H9 (cell line): ENCODE measurements at regions not wholly inside any gene's neighbourhood (a gene's known extent, or its start where the extent isn't known, plus 50 kb on each side); places are given as distances from the start of the nearest gene placed in this dataset.

Experiments
- DNase-seq: peaks from one replicate; pipeline ENCODE4 v3.0.0-alpha.2; 2017
- H2AFZ ChIP-seq: one replicate; pipeline ENCODE4 v1.6.1; 2013; ENCODE audit warnings: mild to moderate bottlenecking, low read length, control low read depth, moderate library complexity
- H2AK5ac ChIP-seq: 2 replicates; pipeline ENCODE4 v1.6.1; 2013; ENCODE audit warnings: low read length, control low read depth, mixed read lengths; ENCODE audit not compliant: insufficient read length
- H2BK120ac ChIP-seq: one replicate; pipeline ENCODE4 v1.6.1; 2013; ENCODE audit warnings: low read depth, mild to moderate bottlenecking, low read length, control low read depth, inconsistent platforms; ENCODE audit not compliant: poor library complexity, severe bottlenecking
- H2BK12ac ChIP-seq: 2 replicates; pipeline ENCODE4 v1.6.1; 2013; ENCODE audit warnings: low read length, control low read depth, mixed read lengths, low read depth; ENCODE audit not compliant: insufficient read length
- H2BK15ac ChIP-seq: 2 replicates; pipeline ENCODE4 v1.6.1; 2013; ENCODE audit warnings: low read depth, low read length, control low read depth
- H2BK20ac ChIP-seq: one replicate; pipeline ENCODE4 v1.6.1; 2013; ENCODE audit warnings: low read depth, mild to moderate bottlenecking, low read length, control low read depth, inconsistent platforms; ENCODE audit not compliant: poor library complexity, severe bottlenecking
- H2BK5ac ChIP-seq: 2 replicates; pipeline ENCODE4 v1.6.1; 2013; ENCODE audit warnings: low read length, control low read depth, mixed read lengths; ENCODE audit not compliant: insufficient read length
- H3K14ac ChIP-seq: 2 replicates; pipeline ENCODE4 v1.6.1; 2013; ENCODE audit warnings: low read length, control low read depth; ENCODE audit not compliant: insufficient read depth
- H3K18ac ChIP-seq: 2 replicates; pipeline ENCODE4 v1.6.1; 2013; ENCODE audit warnings: low read depth, mild to moderate bottlenecking, mixed read lengths, low read length, control low read depth; ENCODE audit not compliant: insufficient read length
- H3K23ac ChIP-seq: 2 replicates; pipeline ENCODE4 v1.6.1; 2013; ENCODE audit warnings: low read length, control low read depth, mixed read lengths, low read depth; ENCODE audit not compliant: insufficient read length
- H3K23me2 ChIP-seq: 2 replicates; pipeline ENCODE4 v1.6.1; 2013; ENCODE audit warnings: low read depth, mild to moderate bottlenecking, mixed read lengths, low read length, control low read depth; ENCODE audit not compliant: insufficient read length, poor library complexity, severe bottlenecking
- H3K27ac ChIP-seq: 2 replicates; pipeline ENCODE4 v1.5.1; 2013; ENCODE audit warnings: low read length, control low read depth, mixed read lengths, low read depth; ENCODE audit not compliant: insufficient read length
- H3K27me3 ChIP-seq: 2 replicates; pipeline ENCODE4 v1.6.1; 2013; ENCODE audit warnings: low read length, control low read depth, inconsistent platforms; ENCODE audit not compliant: insufficient read depth
- H3K4ac ChIP-seq: 2 replicates; pipeline ENCODE4 v1.6.1; 2013; ENCODE audit warnings: low read depth, mild to moderate bottlenecking, control low read depth, inconsistent platforms, low read length, moderate library complexity
- H3K4me1 ChIP-seq: 2 replicates; pipeline ENCODE4 v1.6.1; 2013; ENCODE audit warnings: low read length, control low read depth, inconsistent platforms; ENCODE audit not compliant: insufficient read depth
- H3K4me2 ChIP-seq: 2 replicates; pipeline ENCODE4 v1.6.1; 2013; ENCODE audit warnings: low read length, control low read depth, mixed read lengths; ENCODE audit not compliant: insufficient read length, insufficient read depth
- H3K56ac ChIP-seq: 2 replicates; pipeline ENCODE4 v1.6.1; 2013; ENCODE audit warnings: low read depth, mild to moderate bottlenecking, mixed read lengths, low read length, control low read depth; ENCODE audit not compliant: insufficient read length
- H3K79me1 ChIP-seq: 2 replicates; pipeline ENCODE4 v1.6.1; 2013; ENCODE audit warnings: low read depth, mild to moderate bottlenecking, moderate library complexity, low read length, control low read depth, inconsistent platforms; ENCODE audit not compliant: insufficient read depth, poor library complexity, severe bottlenecking
- H3K79me2 ChIP-seq: 2 replicates; pipeline ENCODE4 v1.6.1; 2013; ENCODE audit warnings: low read length, control low read depth, inconsistent platforms; ENCODE audit not compliant: insufficient read depth
- H3K9ac ChIP-seq: 2 replicates; pipeline ENCODE4 v1.6.1; 2013; ENCODE audit warnings: low read length, control low read depth, mixed read lengths; ENCODE audit not compliant: insufficient read length; ENCODE audit errors: extremely low read depth
- H3K9me3 ChIP-seq: one replicate; pipeline ENCODE4 v1.6.1; 2013; ENCODE audit warnings: low read depth, low read length, inconsistent platforms; ENCODE audit not compliant: control insufficient read depth
- H3T11ph ChIP-seq: one replicate; pipeline ENCODE4 v1.6.1; 2013; ENCODE audit warnings: mild to moderate bottlenecking, low read length, control low read depth, inconsistent platforms
- H4K20me1 ChIP-seq: one replicate; pipeline ENCODE4 v1.6.1; 2013; ENCODE audit not compliant: control insufficient read depth, insufficient read length, insufficient read depth
- H4K5ac ChIP-seq: 2 replicates; pipeline ENCODE4 v1.6.1; 2013; ENCODE audit warnings: low read depth, mild to moderate bottlenecking, mixed read lengths, low read length, control low read depth; ENCODE audit not compliant: insufficient read length
- H4K8ac ChIP-seq: replicated peaks from 2 replicates; pipeline ENCODE4 v1.6.1; 2013; ENCODE audit warnings: low read length, control low read depth, mixed read lengths, low read depth; ENCODE audit not compliant: insufficient read length
- H4K91ac ChIP-seq: 2 replicates; pipeline ENCODE4 v1.6.1; 2013; ENCODE audit warnings: low read depth, mild to moderate bottlenecking, moderate library complexity, mixed read lengths, low read length, control low read depth; ENCODE audit not compliant: insufficient read length
- H3K27ac Mint-ChIP-seq, 3 experiments: 2 replicates in 2 of 3; 3 replicates in 1 of 3; pipeline ENCODE4 v1.8.0; 2020 to 2021; ENCODE audit warnings: mixed read lengths in 3 of 3, mild to moderate bottlenecking in 1 of 3, moderate library complexity in 1 of 3
- H3K27me3 Mint-ChIP-seq: 2 replicates; pipeline ENCODE4 v1.8.0; 2021; ENCODE audit warnings: low read depth, mild to moderate bottlenecking, moderate library complexity, mixed read lengths
- H3K36me3 Mint-ChIP-seq, 3 experiments: 2 replicates in 2 of 3; 3 replicates in 1 of 3; pipeline ENCODE4 v1.8.0; 2020 to 2021; ENCODE audit warnings: low read depth in 3 of 3, mixed read lengths in 3 of 3; ENCODE audit not compliant: insufficient read depth in 1 of 3
- H3K4me1 Mint-ChIP-seq, 2 experiments: 2 replicates each; pipeline ENCODE4 v1.8.0; 2020; ENCODE audit warnings: mixed read lengths in 2 of 2
- H3K4me3 Mint-ChIP-seq, 2 experiments: 2 replicates in 1 of 2; 3 replicates in 1 of 2; pipeline ENCODE4 v1.8.0; 2020 to 2021; ENCODE audit warnings: mild to moderate bottlenecking in 2 of 2, mixed read lengths in 2 of 2, moderate library complexity in 1 of 2
- H3K9me3 Mint-ChIP-seq, 2 experiments: 2 replicates in 1 of 2; 3 replicates in 1 of 2; pipeline ENCODE4 v1.8.0; 2020; ENCODE audit warnings: mild to moderate bottlenecking in 2 of 2, mixed read lengths in 2 of 2, moderate library complexity in 1 of 2
- CTCF ChIP-seq: fragments of 200-600 bp; sonication (generic); conservative IDR thresholded peaks from 3 replicates; pipeline ENCODE4 v1.8.0; 2021; ENCODE audit warnings: antibody characterized with exemption, mild to moderate bottlenecking
- WGBS: extraction: QIAGEN DNeasy Blood & Tissue Kit; methylation state at CpG from one replicate; pipeline ENCODE4 v1.1.7; 2013; ENCODE audit warnings: missing lambda C conversion rate, low lambda C conversion rate, mixed read lengths; ENCODE audit not compliant: insufficient read length; ENCODE audit errors: extremely low coverage; 5-methylcytosine and 5-hydroxymethylcytosine counted together

GRCh38 chr3:147701195-147701594 is 292.0 kb downstream of the ZIC1 start:
- Histone ChIP-seq H3K4me2 (no peak overlapping the region), H3K56ac (no peak overlapping the region), H3K27me3 (no peaks in the 10 kb centered on the region), H4K20me1 (no peaks in the 10 kb centered on the region), H2BK15ac (no peak overlapping the region), H2BK120ac (no peak overlapping the region), H3K23ac (no peak overlapping the region), H3K14ac (no peak overlapping the region), H4K8ac (no peak overlapping the region), H3K27ac (no peak overlapping the region), H2BK5ac (no peak overlapping the region), H3K79me2 (no peaks in the 10 kb centered on the region), H2AFZ (no peak overlapping the region), H3K9me3 (no peaks in the 10 kb centered on the region), H3K23me2 (no peaks in the 10 kb centered on the region), H4K5ac (no peak overlapping the region), H3K4ac (no peak overlapping the region), H3K18ac (no peak overlapping the region), H3K9ac (no peak overlapping the region), H2BK20ac (no peak overlapping the region), H4K91ac (no peak overlapping the region), H3K79me1 (no peaks in the 10 kb centered on the region), H2AK5ac (no peak overlapping the region), H3K4me1 (no peaks in the 10 kb centered on the region), H2BK12ac (no peak overlapping the region), H3T11ph (no peak overlapping the region)
- Mint-ChIP-seq H3K27ac (no peak overlapping the region; a peak in 1 of 7 replicates), H3K9me3 (no peaks in the 10 kb centered on the region), H3K36me3 (no peaks in the 10 kb centered on the region), H3K4me3 (no peak overlapping the region), H3K27me3 (no peaks in the 10 kb centered on the region), H3K4me1 (peaks cover 4 to 8% of the 10 kb centered on the region in 2 experiments; a peak in 3 of 4 replicates)
- no CpG with 5 or more reads among the region's 2 CpGs for WGBS
- TF ChIP-seq CTCF, result no peak
- DNase-seq, result no peak
